ENCODE measurements at regions not wholly inside any gene's neighbourhood (a gene's known extent, or its start where the extent isn't known, plus 50 kb on each side); places are given as distances from the start of the nearest gene placed in this dataset.

DNA sequence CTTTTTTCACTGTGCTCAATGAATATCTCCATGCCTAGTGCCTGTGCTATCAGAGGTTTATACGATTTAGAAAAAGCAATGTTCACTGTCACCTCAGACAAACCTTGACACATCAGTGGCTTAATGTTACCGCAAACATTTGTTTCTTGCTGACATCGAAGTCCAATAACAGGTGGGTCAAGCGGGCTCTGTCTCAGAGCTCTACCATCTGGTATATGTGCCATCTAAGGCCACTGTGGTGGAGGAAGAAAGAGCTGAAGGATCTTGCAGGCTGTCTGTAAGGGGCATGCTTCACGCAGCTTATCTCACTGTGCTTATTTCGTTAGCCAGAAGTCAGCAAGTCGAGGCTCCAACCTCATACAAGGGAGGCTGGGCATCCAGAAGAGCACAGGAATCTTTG is 189.5 kb upstream of the NTF3 start:
- TF ChIP-seq, protein P1, sequence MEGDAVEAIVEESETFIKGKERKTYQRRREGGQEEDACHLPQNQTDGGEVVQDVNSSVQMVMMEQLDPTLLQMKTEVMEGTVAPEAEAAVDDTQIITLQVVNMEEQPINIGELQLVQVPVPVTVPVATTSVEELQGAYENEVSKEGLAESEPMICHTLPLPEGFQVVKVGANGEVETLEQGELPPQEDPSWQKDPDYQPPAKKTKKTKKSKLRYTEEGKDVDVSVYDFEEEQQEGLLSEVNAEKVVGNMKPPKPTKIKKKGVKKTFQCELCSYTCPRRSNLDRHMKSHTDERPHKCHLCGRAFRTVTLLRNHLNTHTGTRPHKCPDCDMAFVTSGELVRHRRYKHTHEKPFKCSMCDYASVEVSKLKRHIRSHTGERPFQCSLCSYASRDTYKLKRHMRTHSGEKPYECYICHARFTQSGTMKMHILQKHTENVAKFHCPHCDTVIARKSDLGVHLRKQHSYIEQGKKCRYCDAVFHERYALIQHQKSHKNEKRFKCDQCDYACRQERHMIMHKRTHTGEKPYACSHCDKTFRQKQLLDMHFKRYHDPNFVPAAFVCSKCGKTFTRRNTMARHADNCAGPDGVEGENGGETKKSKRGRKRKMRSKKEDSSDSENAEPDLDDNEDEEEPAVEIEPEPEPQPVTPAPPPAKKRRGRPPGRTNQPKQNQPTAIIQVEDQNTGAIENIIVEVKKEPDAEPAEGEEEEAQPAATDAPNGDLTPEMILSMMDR (IDR thresholded peaks at IDR 0.05), result no peak
- TF ChIP-seq POLR2A (IDR thresholded peaks at IDR 0.05), result no peak

All from sigmoid colon (tissue), 3 donors.